H1 (cell line): ENCODE measurements at regions not wholly inside any gene's neighbourhood (a gene's known extent, or its start where the extent isn't known, plus 50 kb on each side); places are given as distances from the start of the nearest gene placed in this dataset.
A peak's percentile ranks its signal among the peaks of the same experiment; 100 is the strongest.

ENCODE experiments used
- CTCF ChIA-PET: fragments of 300-600 bp; sonication (Branson Sonifier 250); formaldehyde crosslinking; loops from one replicate; lab custom pipeline; 2021; ENCODE audit not compliant: partially characterized antibody; lab: Charles Lee
- POLR2A ChIA-PET: fragments of 300-600 bp; sonication (Branson Sonifier 250); formaldehyde crosslinking; loops from one replicate; lab custom pipeline; 2021; ENCODE audit warnings: inconsistent platforms; ENCODE audit not compliant: partially characterized antibody; lab: Charles Lee
- DNase-seq, 2 experiments: peaks; one replicate each; pipeline versions ENCODE4 v3.0.0 to v3.0.0-alpha.2; 2010 to 2022; ENCODE audit warnings: low spot score in 2 of 2, low read depth in 1 of 2, mixed read lengths in 1 of 2
- FAIRE-seq: peaks from 2 replicates; lab custom pipeline; 2011; peaks lifted over from hg19 to GRCh38; lab: Jason Lieb, UNC
- H2AFZ ChIP-seq: 2 replicates; pipeline ENCODE4 v1.8.1; 2012; ENCODE audit warnings: low read length, inconsistent platforms
- H2AK5ac ChIP-seq: 2 replicates; pipeline ENCODE4 v1.6.1; 2013; ENCODE audit warnings: low read depth, low read length
- H2BK120ac ChIP-seq: replicated peaks from 2 replicates; pipeline ENCODE3; 2013; ENCODE audit warnings: low read depth, low read length, inconsistent platforms
- H2BK12ac ChIP-seq: 2 replicates; pipeline ENCODE4 v1.6.1; 2013; ENCODE audit warnings: low read depth, low read length
- H2BK15ac ChIP-seq: 2 replicates; pipeline ENCODE4 v1.6.1; 2013; ENCODE audit warnings: low read length
- H2BK20ac ChIP-seq: 2 replicates; pipeline ENCODE4 v1.6.1; 2013; ENCODE audit warnings: low read length
- H2BK5ac ChIP-seq: 2 replicates; pipeline ENCODE4 v1.6.1; 2013; ENCODE audit warnings: low read depth, low read length
- H3K14ac ChIP-seq: 2 replicates; pipeline ENCODE4 v1.6.1; 2013; ENCODE audit warnings: inconsistent platforms; ENCODE audit not compliant: insufficient read length
- H3K18ac ChIP-seq: 2 replicates; pipeline ENCODE4 v1.6.1; 2013; ENCODE audit warnings: low read length; ENCODE audit errors: extremely low read depth
- H3K23ac ChIP-seq: 2 replicates; pipeline ENCODE4 v1.6.1; 2013; ENCODE audit warnings: inconsistent platforms; ENCODE audit not compliant: insufficient read length
- H3K23me2 ChIP-seq: 2 replicates; pipeline ENCODE4 v1.6.1; 2013; ENCODE audit warnings: low read depth, low read length
- H3K27ac ChIP-seq: 2 replicates; pipeline ENCODE4 v1.6.1; 2011; ENCODE audit warnings: low read depth, low read length, inconsistent platforms
- H3K27me3 ChIP-seq, 4 experiments: replicated peaks in 1 of 4; 1 replicate in 1 of 4; 2 replicates in 3 of 4; pipeline versions ENCODE4 v1.6.1 to v1.8.1; 2011 to 2013; ENCODE audit warnings: low read length in 3 of 4, mild to moderate bottlenecking in 3 of 4, inconsistent platforms in 2 of 4, mixed read lengths in 2 of 4, moderate library complexity in 1 of 4; ENCODE audit not compliant: control insufficient read depth in 3 of 4, insufficient read depth in 3 of 4; ENCODE audit errors: extremely low read depth in 1 of 4
- H3K36me3 ChIP-seq, 4 experiments: 2 replicates each; pipeline versions ENCODE4 v1.6.1 to v1.8.1; 2011 to 2013; ENCODE audit warnings: mild to moderate bottlenecking in 4 of 4, low read length in 3 of 4, moderate library complexity in 2 of 4, control low read depth in 1 of 4, inconsistent platforms in 1 of 4; ENCODE audit not compliant: insufficient read depth in 4 of 4, control insufficient read depth in 2 of 4
- H3K4ac ChIP-seq: replicated peaks from 2 replicates; pipeline ENCODE3; 2013; ENCODE audit warnings: low read length, low read depth, mixed read lengths, inconsistent platforms; ENCODE audit not compliant: insufficient read length
- H3K4me1 ChIP-seq, 4 experiments: replicated peaks in 1 of 4; 1 replicate in 1 of 4; 2 replicates in 3 of 4; pipeline versions ENCODE4 v1.6.1 to v1.8.1; 2011 to 2013; ENCODE audit warnings: low read length in 3 of 4, inconsistent platforms in 2 of 4, mixed read lengths in 1 of 4; ENCODE audit not compliant: insufficient read depth in 4 of 4, control insufficient read depth in 3 of 4
- H3K4me2 ChIP-seq, 2 experiments: 2 replicates each; pipeline versions ENCODE4 v1.6.1 to v1.8.1; 2011 to 2013; ENCODE audit warnings: low read depth in 2 of 2, low read length in 2 of 2, control low read depth in 1 of 2, inconsistent platforms in 1 of 2, mild to moderate bottlenecking in 1 of 2; ENCODE audit not compliant: insufficient read depth in 1 of 2
- H3K4me3 ChIP-seq, 4 experiments: fragments of 200-600, 300-600 bp in 1 of 4; sonication (generic), shearing (Covaris generic), sonication (Bioruptor Twin) in 1 of 4; 2 replicates each; pipeline versions ENCODE4 v1.5.1 to v1.8.1; 2011 to 2016; ENCODE audit warnings: low read length in 4 of 4, low read depth in 3 of 4, control low read depth in 2 of 4, inconsistent platforms in 2 of 4, mild to moderate bottlenecking in 2 of 4, mixed read lengths in 1 of 4, moderate library complexity in 1 of 4; ENCODE audit not compliant: insufficient read depth in 2 of 4; ENCODE audit errors: extremely low read depth in 1 of 4
- H3K56ac ChIP-seq: replicated peaks from 2 replicates; pipeline ENCODE3; 2013; ENCODE audit warnings: low read depth, mild to moderate bottlenecking, mixed read lengths, low read length, inconsistent platforms; ENCODE audit not compliant: insufficient read length
- H3K79me1 ChIP-seq: 2 replicates; pipeline ENCODE4 v1.6.1; 2013; ENCODE audit warnings: low read depth, low read length, control low read depth
- H3K79me2 ChIP-seq, 2 experiments: 2 replicates each; pipeline versions ENCODE4 v1.6.1 to v1.8.1; 2012 to 2013; ENCODE audit warnings: low read length in 2 of 2, mild to moderate bottlenecking in 2 of 2, inconsistent platforms in 1 of 2; ENCODE audit not compliant: insufficient read depth in 2 of 2, control insufficient read depth in 1 of 2
- H3K9ac ChIP-seq, 4 experiments: replicated peaks in 1 of 4; 1 replicate in 1 of 4; 2 replicates in 3 of 4; pipeline versions ENCODE4 v1.6.1 to v1.8.1; 2011 to 2013; ENCODE audit warnings: low read depth in 3 of 4, low read length in 3 of 4, control low read depth in 2 of 4, mild to moderate bottlenecking in 2 of 4, moderate library complexity in 2 of 4, inconsistent platforms in 1 of 4; ENCODE audit errors: extremely low read depth in 1 of 4
- H3K9me3 ChIP-seq, 2 experiments: 2 replicates each; pipeline versions ENCODE4 v1.6.1 to v1.8.1; 2012 to 2013; ENCODE audit warnings: mild to moderate bottlenecking in 2 of 2, moderate library complexity in 2 of 2, control low read depth in 1 of 2, inconsistent platforms in 1 of 2, low read depth in 1 of 2, low read length in 1 of 2, mixed read lengths in 1 of 2; ENCODE audit not compliant: insufficient read depth in 2 of 2
- H4K20me1 ChIP-seq, 2 experiments: replicated peaks in 1 of 2; 2 replicates each; pipeline versions ENCODE3 to v1.8.1; 2011 to 2013; ENCODE audit warnings: inconsistent platforms in 2 of 2, low read length in 2 of 2, mild to moderate bottlenecking in 1 of 2; ENCODE audit not compliant: insufficient read depth in 2 of 2, control insufficient read depth in 1 of 2
- H4K5ac ChIP-seq: 2 replicates; pipeline ENCODE4 v1.6.1; 2013; ENCODE audit warnings: low read length, low read depth, mixed read lengths, inconsistent platforms; ENCODE audit not compliant: insufficient read length
- H4K8ac ChIP-seq: 2 replicates; pipeline ENCODE4 v1.8.0; 2013; ENCODE audit warnings: mild to moderate bottlenecking, moderate library complexity, low read length, inconsistent platforms; ENCODE audit not compliant: insufficient read depth; ENCODE audit errors: extremely low read depth
- H4K91ac ChIP-seq: replicated peaks from 2 replicates; pipeline ENCODE3; 2013; ENCODE audit warnings: low read length, mixed read lengths, inconsistent platforms; ENCODE audit not compliant: insufficient read length
- ASH2L ChIP-seq: fragments of 200-600, 300-600 bp; sonication (generic); IDR thresholded peaks from one replicate; pipeline ENCODE4 v1.7.1; 2017; ENCODE audit warnings: low read length
- BRCA1 ChIP-seq: IDR thresholded peaks from 2 replicates; pipeline ENCODE4 v1.6.1; 2012; ENCODE audit warnings: low read depth, low read length, improper control_type of control experiment
- RBBP5 ChIP-seq: IDR thresholded peaks from 2 replicates; pipeline ENCODE4 v1.7.1; 2012; ENCODE audit warnings: low read depth, mild to moderate bottlenecking, inconsistent platforms, low read length, moderate library complexity, borderline replicate concordance
- SP1 ChIP-seq: IDR thresholded peaks from 2 replicates; pipeline ENCODE4 v1.6.1; 2011; ENCODE audit warnings: low read depth, low read length
- SP2 ChIP-seq: IDR thresholded peaks from 2 replicates; pipeline ENCODE4 v1.6.1; 2012; ENCODE audit warnings: mild to moderate bottlenecking, low read length, inconsistent platforms
- TAF1 ChIP-seq: IDR thresholded peaks from 2 replicates; pipeline ENCODE4 v1.6.1; 2011; ENCODE audit warnings: mild to moderate bottlenecking, low read depth, low read length
- WGBS, 2 experiments: shearing (Covaris generic) in 1 of 2; methylation state at CpG; one replicate each; pipeline versions ENCODE4 v1.1.6 to v1.1.7; 2013 to 2015; ENCODE audit warnings: low lambda C conversion rate in 2 of 2, mixed read lengths in 2 of 2, inconsistent platforms in 1 of 2, low coverage in 1 of 2, missing lambda C conversion rate in 1 of 2; ENCODE audit not compliant: insufficient replicate concordance in 2 of 2, insufficient coverage in 1 of 2, insufficient read length in 1 of 2; ENCODE audit errors: extremely low coverage in 1 of 2, missing lambda C conversion rate in 1 of 2; 5-methylcytosine and 5-hydroxymethylcytosine counted together

DNA sequence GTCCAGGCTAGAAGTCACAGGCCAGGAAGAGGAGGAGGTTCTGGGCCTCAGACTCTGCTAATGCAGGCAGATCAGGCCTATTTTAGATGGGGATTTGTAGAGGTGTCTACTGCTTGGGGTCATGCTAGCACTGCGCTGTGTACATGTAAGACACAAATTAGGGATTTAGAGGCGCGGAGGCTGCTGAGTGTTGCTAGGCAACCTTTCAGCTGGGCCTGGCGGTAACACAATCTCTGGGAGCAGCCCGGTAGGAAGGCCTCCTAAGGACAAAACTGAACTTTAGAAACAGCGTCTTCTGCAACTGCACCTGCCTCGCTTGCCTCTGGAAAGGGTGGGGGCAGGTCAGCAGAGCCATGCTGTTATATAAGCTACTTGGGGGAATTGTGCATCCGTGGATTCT is 147.9 kb downstream of the MACROH2A1 start:
- CTCF ChIA-PET = interaction anchor here (0.8 kb wide), 1 partner anchor 34 kb away, joined by 3 read pairs; no protein-coding TSS in a partner anchor

More for the DNA sequence above, 147.9 kb downstream of the MACROH2A1 start:
- no peak overlapping the region for H3K4me3 ChIP-seq
- H3K79me2 ChIP-seq = no peaks in the 10 kb centered on the region
- H4K20me1 ChIP-seq = no peaks in the 10 kb centered on the region
- H3K9ac ChIP-seq = no peak overlapping the region
- POLR2A ChIA-PET = no interaction called here
- H2BK20ac ChIP-seq = no peak overlapping the region
- no peak overlapping the region for H3K23ac ChIP-seq
- no peak overlapping the region for H2AK5ac ChIP-seq
- H3K18ac ChIP-seq = no peak overlapping the region
- H3K4me2 ChIP-seq = no peak overlapping the region
- TF ChIP-seq ASH2L = no peak
- TF ChIP-seq BRCA1 = no peak
- TF ChIP-seq SP1 = no peak
- TF ChIP-seq SP2 = no peak
- no peak for TF ChIP-seq RBBP5
- no peak for TF ChIP-seq TAF1
- H3K36me3 ChIP-seq = no peaks in the 10 kb centered on the region
- H2AFZ ChIP-seq = no peak overlapping the region
- DNase-seq (peak in 1 of 2 experiments; percentile 16), FAIRE-seq (no peak)
- H3K9me3 ChIP-seq = no peaks in the 10 kb centered on the region
- H3K27ac ChIP-seq = no peak overlapping the region
- no peaks in the 10 kb centered on the region for H3K79me1 ChIP-seq
- H4K91ac ChIP-seq = no peak overlapping the region
- H2BK12ac ChIP-seq = no peak overlapping the region
- no peak overlapping the region for H2BK15ac ChIP-seq
- H3K14ac ChIP-seq = no peak overlapping the region
- no peaks in the 10 kb centered on the region for H3K23me2 ChIP-seq
- H3K56ac ChIP-seq = no peak overlapping the region
- no peak overlapping the region for H4K8ac ChIP-seq
- H3K4ac ChIP-seq = no peak overlapping the region
- H3K27me3 ChIP-seq = no peaks in the 10 kb centered on the region
- peaks cover 0 to 6% (median 0%) of the 10 kb centered on the region in 4 experiments; a peak in 2 of 7 replicates for H3K4me1 ChIP-seq
- 92% methylated on average over 8 of the region's 8 CpGs; no CpG with 5 or more reads in 1 of the 2 experiments for WGBS, 2 experiments
- no peak overlapping the region for H2BK5ac ChIP-seq
- no peak overlapping the region for H2BK120ac ChIP-seq
- H4K5ac ChIP-seq = no peak overlapping the region
